Suprapubic skin (tissue), 4 donors: ENCODE measurements at regions not wholly inside any gene's neighbourhood (a gene's known extent, or its start where the extent isn't known, plus 50 kb on each side); places are given as distances from the start of the nearest gene placed in this dataset.

Experiments
- DNase-seq, 2 donors: peaks; one replicate each; pipeline ENCODE4 v3.0.0-alpha.2; 2019; ENCODE audit warnings: low spot score in 2 of 2
- H3K27ac ChIP-seq: fragments of 200-600 bp; sonication (generic); one replicate; pipeline ENCODE4 v1.5.1; 2019
- H3K27me3 ChIP-seq: fragments of 200-600 bp; sonication (generic); one replicate; pipeline ENCODE4 v1.5.1; 2019
- H3K36me3 ChIP-seq: fragments of 200-600 bp; sonication (generic); one replicate; pipeline ENCODE4 v1.5.1; 2019
- H3K4me1 ChIP-seq: fragments of 200-600 bp; sonication (generic); one replicate; pipeline ENCODE4 v1.5.1; 2019
- H3K4me3 ChIP-seq: fragments of 200-600 bp; sonication (generic); one replicate; pipeline ENCODE4 v1.5.1; 2019; ENCODE audit warnings: mild to moderate bottlenecking
- H3K9me3 ChIP-seq: fragments of 200-600 bp; sonication (generic); one replicate; pipeline ENCODE4 v1.5.1; 2019
- EP300 ChIP-seq: sonication (generic); formaldehyde crosslinking; IDR thresholded peaks from one replicate; pipeline ENCODE4 v1.6.1; 2017; ENCODE audit warnings: antibody characterized with exemption
- POLR2A ChIP-seq, 2 donors: fragments of 450-650 bp; IDR thresholded peaks; one replicate each; pipeline ENCODE4 v1.6.1; 2017; ENCODE audit warnings: antibody characterized with exemption in 2 of 2, mild to moderate bottlenecking in 2 of 2, moderate library complexity in 2 of 2
- POLR2AphosphoS5 ChIP-seq, 3 donors: sonication (generic); formaldehyde crosslinking; IDR thresholded peaks; one replicate each; pipeline ENCODE4 v1.6.1; 2017; ENCODE audit warnings: antibody characterized with exemption in 3 of 3
- WGBS: methylation state at CpG from one replicate; pipeline ENCODE4 v1.1.5; 2018; 5-methylcytosine and 5-hydroxymethylcytosine counted together
- TF ChIP-seq, protein P1 (sequence below), 2 donors: fragments of 200-600 bp in 1 of 2; fragments of 450-650 bp in 1 of 2; sonication (generic) in 1 of 2; IDR thresholded peaks; one replicate each; pipeline ENCODE4 v1.5.1; 2016 to 2019; ENCODE audit warnings: antibody characterized with exemption in 2 of 2, mild to moderate bottlenecking in 1 of 2, moderate library complexity in 1 of 2

DNA sequence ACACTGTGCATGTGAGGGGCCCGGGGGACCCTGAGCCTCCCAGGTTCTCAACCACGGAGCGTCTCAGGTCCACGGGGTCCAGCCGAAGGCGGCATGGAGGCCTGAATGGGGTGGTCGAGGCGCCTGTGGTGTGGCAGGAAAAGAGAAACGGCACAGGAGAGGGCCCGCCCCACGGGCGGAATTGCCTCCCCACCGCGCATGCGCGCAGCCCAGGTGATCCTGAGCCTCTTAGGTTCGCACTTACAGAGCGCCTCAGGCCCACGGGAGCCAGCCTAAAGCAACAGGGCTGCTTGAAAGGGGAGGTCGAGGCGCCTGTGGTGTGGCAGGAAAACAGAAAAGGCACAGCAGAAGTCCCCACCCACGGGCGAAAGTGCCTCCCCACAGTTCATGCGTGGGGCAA lies 311.0 kb downstream of the ALG10 start:
- H3K9me3 ChIP-seq = peaks cover 37% of the 10 kb centered on the region
- no peak overlapping the region for H3K4me3 ChIP-seq
- peaks cover 3% of the 10 kb centered on the region for H3K27me3 ChIP-seq
- TF ChIP-seq POLR2A (IDR thresholded peaks at IDR 0.05) (no peak), POLR2AphosphoS5 (IDR thresholded peaks at IDR 0.05) (no peak), EP300 (no peak)
- TF ChIP-seq, protein P1, sequence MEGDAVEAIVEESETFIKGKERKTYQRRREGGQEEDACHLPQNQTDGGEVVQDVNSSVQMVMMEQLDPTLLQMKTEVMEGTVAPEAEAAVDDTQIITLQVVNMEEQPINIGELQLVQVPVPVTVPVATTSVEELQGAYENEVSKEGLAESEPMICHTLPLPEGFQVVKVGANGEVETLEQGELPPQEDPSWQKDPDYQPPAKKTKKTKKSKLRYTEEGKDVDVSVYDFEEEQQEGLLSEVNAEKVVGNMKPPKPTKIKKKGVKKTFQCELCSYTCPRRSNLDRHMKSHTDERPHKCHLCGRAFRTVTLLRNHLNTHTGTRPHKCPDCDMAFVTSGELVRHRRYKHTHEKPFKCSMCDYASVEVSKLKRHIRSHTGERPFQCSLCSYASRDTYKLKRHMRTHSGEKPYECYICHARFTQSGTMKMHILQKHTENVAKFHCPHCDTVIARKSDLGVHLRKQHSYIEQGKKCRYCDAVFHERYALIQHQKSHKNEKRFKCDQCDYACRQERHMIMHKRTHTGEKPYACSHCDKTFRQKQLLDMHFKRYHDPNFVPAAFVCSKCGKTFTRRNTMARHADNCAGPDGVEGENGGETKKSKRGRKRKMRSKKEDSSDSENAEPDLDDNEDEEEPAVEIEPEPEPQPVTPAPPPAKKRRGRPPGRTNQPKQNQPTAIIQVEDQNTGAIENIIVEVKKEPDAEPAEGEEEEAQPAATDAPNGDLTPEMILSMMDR (IDR thresholded peaks at IDR 0.05) = no peak
- no peaks in the 10 kb centered on the region for H3K36me3 ChIP-seq
- no peak overlapping the region for H3K27ac ChIP-seq
- H3K4me1 ChIP-seq = no peaks in the 10 kb centered on the region
- no peak for DNase-seq
- WGBS = 86% methylated on average over 11 of the region's 24 CpGs

DNA sequence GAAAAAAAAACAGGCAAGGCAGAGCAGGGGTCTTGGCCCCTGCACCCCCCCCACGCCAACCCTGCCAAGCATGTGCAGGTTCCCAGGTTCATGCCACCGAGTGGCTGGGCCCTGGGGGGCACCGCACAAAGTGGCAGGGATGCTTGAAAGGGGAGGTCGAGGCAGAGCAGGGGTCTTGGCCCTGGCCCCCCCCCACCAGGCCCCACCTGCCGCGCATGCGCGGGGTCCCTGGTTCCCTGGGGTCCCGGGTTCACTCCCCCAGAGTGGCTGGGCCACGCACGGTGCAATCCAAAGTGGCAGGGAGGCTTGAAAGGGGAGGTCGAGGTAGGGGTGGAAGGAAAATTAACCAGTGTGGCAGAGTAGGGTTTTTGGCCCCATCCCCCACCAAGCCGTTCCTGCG lies 312.2 kb downstream of the ALG10 start:
- WGBS = 81% methylated on average over 10 of the region's 14 CpGs
- Histone ChIP-seq H3K27me3 (peaks cover 3% of the 10 kb centered on the region), H3K4me3 (no peak overlapping the region), H3K9me3 (peaks cover 37% of the 10 kb centered on the region), H3K4me1 (no peaks in the 10 kb centered on the region), H3K27ac (no peak overlapping the region), H3K36me3 (no peaks in the 10 kb centered on the region)
- DNase-seq = no peak
- TF ChIP-seq POLR2AphosphoS5 (IDR thresholded peaks at IDR 0.05) (no peak), EP300 (no peak), POLR2A (IDR thresholded peaks at IDR 0.05) (no peak)
- TF ChIP-seq, protein P1 (IDR thresholded peaks at IDR 0.05) = no peak

DNA sequence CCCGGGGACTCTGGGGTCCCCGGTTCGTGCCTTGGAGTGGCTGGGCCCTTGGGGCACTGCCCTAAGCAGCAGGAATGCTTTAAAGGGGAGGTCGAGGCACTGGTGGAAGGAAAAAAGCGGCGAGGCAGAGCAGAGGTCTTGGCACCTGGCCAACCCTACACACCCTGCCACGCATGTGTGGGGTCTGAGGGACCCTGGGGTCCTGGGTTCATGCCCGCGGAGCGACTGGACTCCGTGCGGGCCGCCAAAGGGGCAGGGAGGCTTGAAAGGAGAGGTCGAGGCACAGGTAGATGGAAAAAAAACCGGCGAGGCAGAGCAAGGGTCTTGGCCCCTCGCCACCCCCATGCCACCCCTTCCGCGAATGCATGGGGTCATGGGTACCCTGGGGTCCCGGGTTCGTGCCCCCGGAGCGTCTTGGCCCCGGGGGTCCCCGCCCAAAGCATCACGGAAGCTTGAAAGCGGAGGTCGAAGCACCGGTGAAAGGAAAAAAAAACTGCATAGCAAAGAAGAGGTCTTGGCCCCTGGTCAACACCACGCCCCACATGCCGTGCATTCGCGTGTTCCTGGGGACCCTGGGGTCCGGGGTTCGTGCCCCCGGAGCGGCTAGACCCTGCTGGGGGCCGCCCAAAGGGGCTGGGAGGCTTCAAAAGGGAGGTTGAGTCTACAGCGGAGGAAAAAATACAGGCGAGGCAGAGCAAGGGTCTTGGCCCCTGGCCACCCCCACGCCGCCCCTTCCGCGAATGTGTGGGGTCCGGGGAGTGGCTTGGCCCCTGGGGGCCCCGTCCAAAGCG lies 312.9 kb downstream of the ALG10 start:
- no peak for DNase-seq
- H3K27me3 ChIP-seq = peaks cover 3% of the 10 kb centered on the region
- H3K36me3 ChIP-seq = no peaks in the 10 kb centered on the region
- peaks cover 34% of the 10 kb centered on the region for H3K9me3 ChIP-seq
- 56% methylated on average over 35 of the region's 47 CpGs for WGBS
- H3K27ac ChIP-seq = no peak overlapping the region
- no peak overlapping the region for H3K4me3 ChIP-seq
- TF ChIP-seq, protein P1 (IDR thresholded peaks at IDR 0.05) = no peak
- TF ChIP-seq EP300 (no peak), POLR2AphosphoS5 (IDR thresholded peaks at IDR 0.05) (no peak), POLR2A (IDR thresholded peaks at IDR 0.05) (no peak)
- no peaks in the 10 kb centered on the region for H3K4me1 ChIP-seq

DNA sequence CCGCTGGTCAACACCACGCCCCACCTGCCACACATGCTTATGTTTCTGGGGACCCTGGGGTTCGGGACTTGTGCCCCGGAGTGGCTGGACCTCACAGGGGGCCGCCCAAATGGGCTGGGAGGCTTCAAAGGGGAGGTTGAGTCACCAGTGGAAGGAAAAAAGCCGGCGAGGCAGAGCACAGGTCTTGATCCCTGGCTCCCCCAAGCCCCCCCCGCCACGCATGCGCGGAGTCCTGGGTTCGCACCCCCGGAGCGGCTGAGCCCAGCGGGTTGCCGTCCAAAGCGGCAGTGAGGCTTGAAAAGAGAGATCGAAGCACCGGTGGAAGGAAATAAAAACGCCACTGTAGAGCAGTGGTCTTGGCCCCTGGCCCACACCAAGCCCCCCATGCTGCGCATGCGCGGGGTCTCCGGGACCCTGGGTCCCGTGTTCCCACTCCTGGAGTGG lies 313.5 kb downstream of the ALG10 start:
- no peak for TF ChIP-seq EP300
- no peak for TF ChIP-seq POLR2A (IDR thresholded peaks at IDR 0.05)
- TF ChIP-seq, protein P1 (IDR thresholded peaks at IDR 0.05) = no peak
- TF ChIP-seq POLR2AphosphoS5 (IDR thresholded peaks at IDR 0.05) = no peak
- Histone ChIP-seq H3K4me1 (no peaks in the 10 kb centered on the region), H3K36me3 (no peaks in the 10 kb centered on the region), H3K27me3 (peaks cover 3% of the 10 kb centered on the region), H3K27ac (no peak overlapping the region), H3K4me3 (no peak overlapping the region), H3K9me3 (peaks cover 30% of the 10 kb centered on the region)
- 49% methylated on average over 25 of the region's 25 CpGs for WGBS
- DNase-seq = no peak

DNA sequence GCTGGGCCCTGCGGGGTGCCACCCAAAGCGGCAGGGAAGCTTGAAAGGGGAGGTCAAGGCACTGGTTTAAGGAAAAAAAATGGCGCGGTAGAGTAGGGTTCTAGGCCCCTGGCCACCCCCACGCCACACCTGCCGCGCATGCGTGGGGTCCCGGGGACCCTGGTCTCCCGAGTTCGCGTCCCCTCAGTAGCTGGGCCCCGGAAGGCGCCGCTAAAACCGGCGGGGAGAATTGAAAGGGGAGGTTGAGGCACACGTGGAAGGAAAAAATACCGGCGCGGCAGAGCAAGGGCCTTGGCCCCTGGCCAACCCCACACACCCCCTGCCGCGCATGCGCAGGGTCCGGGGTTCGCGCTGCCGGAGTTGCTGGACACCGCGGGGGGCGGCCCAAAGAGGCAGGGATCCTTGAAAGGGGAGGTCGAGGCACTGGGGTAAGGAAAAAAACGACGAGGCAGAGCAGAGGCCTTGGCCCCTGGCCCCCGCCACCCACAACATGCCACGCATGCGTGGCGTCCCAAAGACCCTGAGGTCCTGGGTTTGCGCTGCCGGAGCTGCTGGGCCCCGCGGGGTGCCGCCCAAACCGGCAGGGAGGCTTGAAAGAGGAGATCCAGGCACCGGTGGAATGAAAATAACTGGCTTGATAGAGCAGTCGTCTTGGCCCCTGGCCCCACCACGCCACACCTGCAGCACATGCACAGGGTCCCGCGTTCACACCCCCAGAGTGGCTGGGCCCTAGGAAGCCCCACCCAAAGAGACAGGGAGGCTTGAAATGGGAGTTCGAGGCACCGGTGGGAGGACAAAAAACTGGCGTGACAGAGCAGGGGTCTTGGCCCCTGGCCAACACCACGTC lies 314.5 kb downstream of the ALG10 start:
- Histone ChIP-seq H3K27me3 (peaks cover 3% of the 10 kb centered on the region), H3K4me1 (no peaks in the 10 kb centered on the region), H3K36me3 (no peaks in the 10 kb centered on the region), H3K27ac (no peak overlapping the region), H3K4me3 (no peak overlapping the region), H3K9me3 (peaks cover 26% of the 10 kb centered on the region)
- WGBS = 66% methylated on average over 23 of the region's 53 CpGs
- DNase-seq = no peak
- TF ChIP-seq, protein P1 (IDR thresholded peaks at IDR 0.05) = no peak
- TF ChIP-seq POLR2A (IDR thresholded peaks at IDR 0.05) (no peak), EP300 (no peak), POLR2AphosphoS5 (IDR thresholded peaks at IDR 0.05) (no peak)
